GM12872 (cell line): ENCODE measurements at regions not wholly inside any gene's neighbourhood (a gene's known extent, or its start where the extent isn't known, plus 50 kb on each side); places are given as distances from the start of the nearest gene placed in this dataset.

Source experiments
- TF ChIP-seq, protein P1 (sequence below): IDR thresholded peaks from 3 replicates; pipeline ENCODE4 v1.5.1; 2011; ENCODE audit warnings: low read depth, mild to moderate bottlenecking, low read length, moderate library complexity; ENCODE audit not compliant: insufficient read depth

DNA sequence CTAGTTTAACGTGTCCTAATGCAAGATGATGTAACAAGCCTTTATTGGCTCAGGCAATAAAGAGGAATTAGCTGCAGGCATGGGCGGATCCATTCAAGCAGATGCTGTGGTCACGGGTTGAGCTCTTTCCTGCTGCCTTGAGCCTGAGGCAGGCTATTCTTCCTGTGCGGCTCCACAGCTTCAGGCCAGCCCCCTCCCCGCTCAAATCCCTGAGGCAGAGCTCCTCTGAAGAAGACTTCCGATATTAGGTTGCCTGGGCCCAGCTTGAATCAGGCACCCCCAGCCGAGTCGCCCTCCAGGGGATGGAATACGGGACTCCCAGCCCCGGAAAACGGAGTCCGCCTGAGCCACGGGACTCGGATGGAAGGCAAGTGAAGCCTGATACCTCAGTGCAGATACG, 95.0 kb upstream of the RUFY1 start:
- TF ChIP-seq, protein P1, sequence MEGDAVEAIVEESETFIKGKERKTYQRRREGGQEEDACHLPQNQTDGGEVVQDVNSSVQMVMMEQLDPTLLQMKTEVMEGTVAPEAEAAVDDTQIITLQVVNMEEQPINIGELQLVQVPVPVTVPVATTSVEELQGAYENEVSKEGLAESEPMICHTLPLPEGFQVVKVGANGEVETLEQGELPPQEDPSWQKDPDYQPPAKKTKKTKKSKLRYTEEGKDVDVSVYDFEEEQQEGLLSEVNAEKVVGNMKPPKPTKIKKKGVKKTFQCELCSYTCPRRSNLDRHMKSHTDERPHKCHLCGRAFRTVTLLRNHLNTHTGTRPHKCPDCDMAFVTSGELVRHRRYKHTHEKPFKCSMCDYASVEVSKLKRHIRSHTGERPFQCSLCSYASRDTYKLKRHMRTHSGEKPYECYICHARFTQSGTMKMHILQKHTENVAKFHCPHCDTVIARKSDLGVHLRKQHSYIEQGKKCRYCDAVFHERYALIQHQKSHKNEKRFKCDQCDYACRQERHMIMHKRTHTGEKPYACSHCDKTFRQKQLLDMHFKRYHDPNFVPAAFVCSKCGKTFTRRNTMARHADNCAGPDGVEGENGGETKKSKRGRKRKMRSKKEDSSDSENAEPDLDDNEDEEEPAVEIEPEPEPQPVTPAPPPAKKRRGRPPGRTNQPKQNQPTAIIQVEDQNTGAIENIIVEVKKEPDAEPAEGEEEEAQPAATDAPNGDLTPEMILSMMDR = no peak

DNA sequence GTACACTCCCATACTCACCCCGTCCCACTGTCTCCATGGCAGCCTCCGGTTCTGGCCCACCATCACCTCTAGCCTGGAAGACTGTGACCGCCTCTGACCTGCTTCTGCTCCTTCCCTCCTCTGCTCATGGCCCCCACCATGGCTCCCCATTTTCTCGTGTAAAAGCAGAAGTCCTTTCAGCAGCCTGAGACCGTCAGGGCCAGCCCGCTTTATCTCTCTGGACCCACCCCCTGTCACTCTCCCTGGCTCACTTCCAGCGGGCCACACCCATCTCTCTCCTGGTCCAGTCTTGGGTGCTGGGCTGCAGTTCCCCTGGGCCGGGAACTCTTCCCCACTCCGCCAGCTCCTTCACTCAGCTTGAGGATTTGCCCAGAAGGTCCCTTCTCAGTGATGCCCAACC, 96.0 kb upstream of the RUFY1 start:
- TF ChIP-seq, protein P1 = no peak

DNA sequence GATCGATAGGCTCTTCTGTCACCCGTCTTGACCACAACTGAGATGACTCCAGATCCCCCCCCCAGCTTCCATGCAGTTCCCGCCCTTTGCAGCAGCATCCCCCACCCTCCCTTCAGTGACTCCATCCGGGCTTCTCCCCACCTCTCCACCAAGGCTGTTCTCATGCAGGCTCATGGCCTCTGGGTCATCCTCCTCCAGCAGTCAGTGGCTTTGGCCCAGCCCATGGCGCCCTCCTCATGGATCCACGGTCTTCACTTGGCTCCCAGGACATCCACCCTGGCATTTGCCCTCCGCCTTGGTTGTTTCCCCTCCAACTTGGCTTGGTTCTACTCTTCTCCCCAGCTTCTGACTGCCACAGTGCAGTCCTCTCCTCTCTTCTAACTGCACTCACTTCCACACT, 96.7 kb upstream of the RUFY1 start:
- TF ChIP-seq, protein P1 = no peak

DNA sequence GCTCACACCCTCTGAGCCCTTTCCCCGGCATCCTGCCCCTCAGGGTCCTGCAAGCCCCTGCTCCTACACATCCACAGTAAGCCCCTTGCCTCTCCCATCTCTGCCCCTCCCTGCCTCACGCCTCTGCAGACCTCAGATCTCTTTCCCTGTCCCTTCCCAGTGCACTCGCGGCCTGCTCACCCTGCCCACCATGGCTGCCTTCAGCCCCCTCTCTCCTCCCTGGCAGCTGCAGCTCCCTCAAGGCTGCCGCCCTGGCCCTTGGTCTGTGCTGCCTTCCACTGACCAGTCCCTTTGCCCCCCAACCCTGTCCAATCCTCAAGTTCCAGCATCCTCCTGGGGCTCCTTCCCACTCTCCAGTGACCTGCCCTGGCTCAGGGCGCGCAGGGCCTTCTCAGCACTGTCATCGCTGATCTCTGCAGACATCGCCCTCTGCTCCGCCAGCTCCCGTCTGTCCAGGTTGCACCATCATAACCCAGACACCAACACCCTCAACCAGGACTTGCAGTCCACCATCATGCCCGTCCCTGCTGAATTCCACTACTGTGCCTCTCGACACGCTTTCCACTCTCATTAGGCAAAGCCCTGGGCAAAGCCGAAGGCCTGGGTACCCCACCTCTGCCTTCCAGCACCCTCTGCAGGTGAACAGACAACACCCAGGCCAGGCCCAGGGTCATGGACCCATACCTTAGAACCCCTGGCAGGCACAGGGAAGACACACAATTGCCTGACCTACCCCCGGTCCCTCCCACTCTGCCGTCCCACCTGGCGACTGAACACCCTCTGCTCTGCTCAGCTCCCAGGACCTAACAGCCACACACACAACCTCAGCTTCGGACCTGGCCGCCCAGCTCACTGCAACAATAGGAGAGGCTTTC, 97.8 kb upstream of the RUFY1 start:
- TF ChIP-seq, protein P1 = no peak

DNA sequence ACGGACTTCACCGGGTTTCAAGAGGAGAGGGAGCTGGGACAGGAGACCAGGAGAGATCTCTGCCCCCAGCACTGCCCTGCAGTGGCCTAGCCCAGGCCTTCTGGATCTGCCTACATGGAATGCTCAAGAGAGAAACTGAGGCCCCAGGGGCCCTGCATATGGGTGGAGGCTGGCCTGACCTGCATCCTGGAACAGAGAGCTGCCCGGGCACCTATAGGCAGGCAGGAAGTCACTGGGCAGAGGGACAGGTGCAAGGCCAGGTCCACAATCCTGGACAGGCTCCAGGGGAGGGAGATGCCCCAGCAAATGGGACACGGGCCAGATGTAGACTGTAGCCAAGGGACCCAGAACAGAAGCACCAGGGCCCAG, 98.5 kb upstream of the RUFY1 start:
- TF ChIP-seq, protein P1 = no peak

DNA sequence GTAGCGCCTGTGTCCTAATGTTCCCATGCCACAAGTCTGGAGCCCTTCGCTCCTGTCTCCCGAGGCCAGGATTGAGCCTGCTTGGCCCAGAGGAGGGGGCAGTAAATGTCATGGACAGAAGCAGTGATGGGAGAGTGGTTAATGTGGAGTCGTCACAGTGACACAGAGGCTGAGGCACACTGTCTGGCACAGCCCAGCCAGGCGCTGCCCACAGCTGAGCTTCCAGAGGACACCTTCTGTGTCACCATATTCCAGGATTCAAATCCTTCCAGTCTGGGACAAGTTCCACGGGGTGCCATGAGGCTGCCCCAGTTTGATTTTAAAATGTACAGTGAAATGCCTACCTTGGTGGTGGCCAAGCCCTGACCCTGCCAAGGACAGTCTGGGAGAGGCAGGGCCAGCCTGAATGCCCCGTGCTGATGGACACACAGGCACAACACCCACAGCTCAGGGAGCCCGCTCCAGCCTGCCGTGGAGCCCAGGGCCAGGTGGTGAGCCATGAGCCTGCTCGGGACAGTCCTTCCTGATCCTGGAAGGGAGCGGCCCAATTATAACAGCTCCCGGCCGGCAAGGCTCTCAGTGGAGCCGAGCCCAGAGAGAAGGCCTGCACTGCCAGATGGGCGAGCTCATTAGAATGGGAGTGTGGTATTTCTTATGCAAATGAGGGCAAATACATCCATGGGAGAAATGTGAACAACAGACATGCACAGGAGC, 99.1 kb upstream of the RUFY1 start:
- TF ChIP-seq, protein P1 = no peak

DNA sequence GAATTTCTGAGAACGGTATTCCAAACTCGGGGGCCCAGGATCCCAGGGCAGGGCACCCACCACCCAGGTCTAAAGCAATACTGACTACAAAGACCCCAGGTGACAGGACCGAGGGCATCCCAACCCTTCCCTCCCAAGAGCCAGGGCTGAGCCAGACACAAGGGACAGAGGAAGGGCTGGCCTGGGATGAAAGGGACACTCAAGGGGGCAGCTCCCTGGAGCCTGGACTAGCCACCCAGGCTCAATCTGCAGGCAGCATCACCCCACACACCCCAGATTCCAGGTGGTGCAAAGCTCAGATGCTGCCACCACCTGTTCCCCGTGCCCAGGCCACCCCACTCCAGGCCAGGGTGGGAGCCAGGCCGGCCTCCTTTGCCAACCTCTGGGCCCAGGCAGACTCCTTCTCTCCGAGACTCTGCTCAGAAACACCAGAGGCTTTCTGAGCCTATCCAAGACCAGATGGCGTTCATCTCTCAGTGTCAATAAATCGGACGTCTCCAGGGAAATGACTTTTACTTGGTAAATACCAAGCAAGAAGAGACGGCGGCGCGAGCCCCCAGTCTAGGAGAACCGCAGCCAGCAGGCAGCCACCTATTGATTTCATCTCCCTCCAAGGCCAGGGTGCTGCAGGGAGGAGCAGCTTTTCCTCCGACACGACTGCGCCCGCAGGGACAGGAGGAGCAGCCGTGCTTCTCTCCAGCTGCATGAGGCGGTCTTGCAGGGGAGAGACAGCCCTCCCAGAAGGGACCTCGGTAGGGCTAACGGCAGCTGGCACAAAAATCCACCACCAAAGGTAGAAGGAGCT, 94.1 kb upstream of the ADAMTS2 start:
- TF ChIP-seq, protein P1 = no peak
